Skeletal muscle tissue (tissue), 3 donors: ENCODE measurements at regions not wholly inside any gene's neighbourhood (a gene's known extent, or its start where the extent isn't known, plus 50 kb on each side); places are given as distances from the start of the nearest gene placed in this dataset.
"Not testable (repeated sequence)": the region's sequence is repeated elsewhere in the genome, so short reads cannot be mapped to it uniquely, and the experiment has no call there.

Source experiments
- H3K27ac ChIP-seq: one replicate; pipeline ENCODE4 v1.7.0; 2013; ENCODE audit warnings: mild to moderate bottlenecking, low read depth, low read length, inconsistent platforms
- H3K27me3 ChIP-seq, 3 donors: one replicate each; pipeline ENCODE4 v1.7.0; 2013; ENCODE audit warnings: low read length in 3 of 3; ENCODE audit not compliant: control insufficient read depth in 3 of 3, insufficient read depth in 3 of 3
- H3K36me3 ChIP-seq, 3 donors: one replicate each; pipeline ENCODE4 v1.7.0; 2013; ENCODE audit warnings: low read length in 3 of 3; ENCODE audit not compliant: control insufficient read depth in 3 of 3, insufficient read depth in 3 of 3
- H3K4me1 ChIP-seq, 3 donors: one replicate each; pipeline ENCODE4 v1.7.0; 2013; ENCODE audit warnings: low read length in 3 of 3, mild to moderate bottlenecking in 3 of 3; ENCODE audit not compliant: control insufficient read depth in 3 of 3, insufficient read depth in 3 of 3
- H3K4me3 ChIP-seq, 3 donors: one replicate each; pipeline ENCODE4 v1.7.0; 2013; ENCODE audit warnings: low read length in 3 of 3
- H3K9ac ChIP-seq, 3 donors: one replicate each; pipeline ENCODE4 v1.7.0; 2013; ENCODE audit warnings: low read length in 3 of 3, mild to moderate bottlenecking in 3 of 3, moderate library complexity in 2 of 3, low read depth in 1 of 3
- H3K9me3 ChIP-seq, 3 donors: one replicate each; pipeline ENCODE4 v1.7.0; 2013; ENCODE audit warnings: low read length in 3 of 3; ENCODE audit not compliant: control insufficient read depth in 3 of 3
- donor health status: Osteomylitis.

- Histone ChIP-seq H3K27ac (no peak overlapping the region), H3K9ac (no peak overlapping the region), H3K36me3 (no peaks in the 10 kb centered on the region), H3K4me3 (no peak overlapping the region), H3K9me3 (no peaks in the 10 kb centered on the region), H3K27me3 (no peaks in the 10 kb centered on the region), H3K4me1 (no peaks in the 10 kb centered on the region)
Observed at GRCh38 chr1:98113811-98114210, 193.0 kb upstream of the DPYD start.

- H3K9me3 ChIP-seq = peaks cover 0 to 4% (median 0%) of the 10 kb centered on the region in 3 donors
- H3K4me3 ChIP-seq = no peak overlapping the region
- H3K36me3 ChIP-seq = no peaks in the 10 kb centered on the region
- no peak overlapping the region for H3K9ac ChIP-seq
- H3K4me1 ChIP-seq = no peaks in the 10 kb centered on the region
- H3K27me3 ChIP-seq = no peaks in the 10 kb centered on the region
- no peak overlapping the region for H3K27ac ChIP-seq
Observed at GRCh38 chr1:98112626-98113025, 191.8 kb upstream of the DPYD start.

- Histone ChIP-seq H3K4me1 (no peaks in the 10 kb centered on the region), H3K27ac (no peak overlapping the region), H3K9me3 (peaks cover 0 to 8% (median 2%) of the 10 kb centered on the region in 3 donors), H3K27me3 (no peaks in the 10 kb centered on the region), H3K4me3 (no peak overlapping the region), H3K36me3 (no peaks in the 10 kb centered on the region), H3K9ac (no peak overlapping the region)
Observed at GRCh38 chr1:98110674-98111073, 189.8 kb upstream of the DPYD start.

GRCh38 chr1:98108378-98108777 lies 187.5 kb upstream of the DPYD start:
- not testable (repeated sequence) for H3K27ac ChIP-seq, H3K36me3 ChIP-seq, H3K9ac ChIP-seq, H3K27me3 ChIP-seq, H3K9me3 ChIP-seq, H3K4me1 ChIP-seq, H3K4me3 ChIP-seq

- no peaks in the 10 kb centered on the region for H3K36me3 ChIP-seq
- peaks cover 0 to 8% (median 2%) of the 10 kb centered on the region in 3 donors for H3K9me3 ChIP-seq
- H3K27me3 ChIP-seq = no peaks in the 10 kb centered on the region
- no peak overlapping the region for H3K27ac ChIP-seq
- no peak overlapping the region for H3K4me3 ChIP-seq
- no peak overlapping the region for H3K9ac ChIP-seq
- no peaks in the 10 kb centered on the region for H3K4me1 ChIP-seq
Observed at GRCh38 chr1:98107256-98107655, 186.4 kb upstream of the DPYD start.

- H3K9me3 ChIP-seq = peaks cover 0 to 8% (median 2%) of the 10 kb centered on the region in 3 donors
- no peak overlapping the region for H3K4me3 ChIP-seq
- no peaks in the 10 kb centered on the region for H3K36me3 ChIP-seq
Observed at GRCh38 chr1:98104289-98104688, 183.5 kb upstream of the DPYD start.

GRCh38 chr1:98103617-98104285 lies 182.9 kb upstream of the DPYD start:
- no peak overlapping the region for H3K4me3 ChIP-seq
- H3K9ac ChIP-seq = no peak overlapping the region
- H3K27me3 ChIP-seq = no peaks in the 10 kb centered on the region

More at GRCh38 chr1:98104289-98104688, 183.5 kb upstream of the DPYD start:
- Histone ChIP-seq H3K27ac (no peak overlapping the region), H3K27me3 (no peaks in the 10 kb centered on the region), H3K9ac (no peak overlapping the region), H3K4me1 (no peaks in the 10 kb centered on the region)

GRCh38 chr1:98102345-98103030 lies 181.7 kb upstream of the DPYD start:
- no peak overlapping the region for H3K4me3 ChIP-seq

More at GRCh38 chr1:98103617-98104285, 182.9 kb upstream of the DPYD start:
- Histone ChIP-seq H3K4me1 (no peaks in the 10 kb centered on the region), H3K9me3 (peaks cover 0 to 8% (median 2%) of the 10 kb centered on the region in 3 donors), H3K27ac (no peak overlapping the region), H3K36me3 (no peaks in the 10 kb centered on the region)

GRCh38 chr1:98101364-98101763 lies 180.5 kb upstream of the DPYD start:
- no peak overlapping the region for H3K27ac ChIP-seq

More at GRCh38 chr1:98102345-98103030, 181.7 kb upstream of the DPYD start:
- H3K9me3 ChIP-seq = peaks cover 0 to 3% (median 1%) of the 10 kb centered on the region in 3 donors
- H3K9ac ChIP-seq = no peak overlapping the region
- no peaks in the 10 kb centered on the region for H3K36me3 ChIP-seq
- no peaks in the 10 kb centered on the region for H3K4me1 ChIP-seq
- no peak overlapping the region for H3K27ac ChIP-seq
- no peaks in the 10 kb centered on the region for H3K27me3 ChIP-seq

GRCh38 chr1:98099501-98099900 lies 178.7 kb upstream of the DPYD start:
- no peaks in the 10 kb centered on the region for H3K9me3 ChIP-seq
- no peaks in the 10 kb centered on the region for H3K4me1 ChIP-seq
- no peaks in the 10 kb centered on the region for H3K36me3 ChIP-seq
- no peak overlapping the region for H3K9ac ChIP-seq
- no peaks in the 10 kb centered on the region for H3K27me3 ChIP-seq
- no peak overlapping the region for H3K4me3 ChIP-seq
- H3K27ac ChIP-seq = no peak overlapping the region

More at GRCh38 chr1:98101364-98101763, 180.5 kb upstream of the DPYD start:
- H3K9me3 ChIP-seq = no peaks in the 10 kb centered on the region
- H3K36me3 ChIP-seq = no peaks in the 10 kb centered on the region
- H3K9ac ChIP-seq = no peak overlapping the region
- H3K27me3 ChIP-seq = no peaks in the 10 kb centered on the region
- H3K4me3 ChIP-seq = no peak overlapping the region
- H3K4me1 ChIP-seq = no peaks in the 10 kb centered on the region
